GM06990 (cell line): ENCODE measurements at regions not wholly inside any gene's neighbourhood (a gene's known extent, or its start where the extent isn't known, plus 50 kb on each side); places are given as distances from the start of the nearest gene placed in this dataset.
"Not testable (repeated sequence)": the region's sequence is repeated elsewhere in the genome, so short reads cannot be mapped to it uniquely, and the experiment has no call there.

Experiments
- DNase-seq: peaks from one replicate; pipeline ENCODE4 v3.0.0-alpha.2; 2011; ENCODE audit not compliant: insufficient read length; ENCODE audit errors: extremely low read depth
- H3K27me3 ChIP-seq: replicated peaks from 2 replicates; pipeline ENCODE4 v1.6.0; 2011; ENCODE audit warnings: low read length; ENCODE audit not compliant: control insufficient read depth, insufficient read depth
- H3K36me3 ChIP-seq: 2 replicates; pipeline ENCODE4 v1.5.1; 2011; ENCODE audit warnings: low read length; ENCODE audit not compliant: control insufficient read depth, insufficient read depth
- H3K4me3 ChIP-seq: replicated peaks from 2 replicates; pipeline ENCODE4 v1.5.1; 2011; ENCODE audit warnings: low read depth, mild to moderate bottlenecking, control low read depth, low read length
- CTCF ChIP-seq: IDR thresholded peaks from 2 replicates; pipeline ENCODE4 v1.5.1; 2011; ENCODE audit warnings: low read length, control low read depth, mild to moderate bottlenecking, inconsistent platforms; ENCODE audit not compliant: insufficient read depth, poor library complexity, severe bottlenecking

GRCh38 chr12:47610686-47611252 is 95.1 kb downstream of the RPAP3 start:
- TF ChIP-seq CTCF: no peak
- no peak for DNase-seq
- Histone ChIP-seq H3K27me3 (no peaks in the 10 kb centered on the region), H3K4me3 (no peak overlapping the region), H3K36me3 (no peaks in the 10 kb centered on the region)

GRCh38 chr12:47609806-47610205 is 96.0 kb downstream of the RPAP3 start:
- Histone ChIP-seq H3K4me3 (no peak overlapping the region), H3K27me3 (no peaks in the 10 kb centered on the region), H3K36me3 (no peaks in the 10 kb centered on the region)
- no peak for TF ChIP-seq CTCF
- DNase-seq: no peak

GRCh38 chr12:47608671-47609070 is 97.2 kb downstream of the RPAP3 start:
- not testable (repeated sequence) for H3K27me3 ChIP-seq, H3K36me3 ChIP-seq, DNase-seq, H3K4me3 ChIP-seq

GRCh38 chr12:47604221-47604873 is 101.5 kb downstream of the RPAP3 start:
- no peak overlapping the region for H3K4me3 ChIP-seq
- no peaks in the 10 kb centered on the region for H3K27me3 ChIP-seq
- no peak for DNase-seq
- H3K36me3 ChIP-seq: no peaks in the 10 kb centered on the region
- no peak for TF ChIP-seq CTCF

- no peak for TF ChIP-seq CTCF
- H3K4me3 ChIP-seq: no peak overlapping the region
- no peaks in the 10 kb centered on the region for H3K36me3 ChIP-seq
- no peaks in the 10 kb centered on the region for H3K27me3 ChIP-seq
- DNase-seq: no peak
These were observed 102.8 kb downstream of the RPAP3 start for GRCh38 chr12:47602949-47603558.

GRCh38 chr12:47602325-47602724 is 103.5 kb downstream of the RPAP3 start:
- no peaks in the 10 kb centered on the region for H3K27me3 ChIP-seq
- no peaks in the 10 kb centered on the region for H3K36me3 ChIP-seq
- no peak overlapping the region for H3K4me3 ChIP-seq
- TF ChIP-seq CTCF: no peak
- no peak for DNase-seq
